ENCODE measurements at regions not wholly inside any gene's neighbourhood (a gene's known extent, or its start where the extent isn't known, plus 50 kb on each side); places are given as distances from the start of the nearest gene placed in this dataset.

DNA sequence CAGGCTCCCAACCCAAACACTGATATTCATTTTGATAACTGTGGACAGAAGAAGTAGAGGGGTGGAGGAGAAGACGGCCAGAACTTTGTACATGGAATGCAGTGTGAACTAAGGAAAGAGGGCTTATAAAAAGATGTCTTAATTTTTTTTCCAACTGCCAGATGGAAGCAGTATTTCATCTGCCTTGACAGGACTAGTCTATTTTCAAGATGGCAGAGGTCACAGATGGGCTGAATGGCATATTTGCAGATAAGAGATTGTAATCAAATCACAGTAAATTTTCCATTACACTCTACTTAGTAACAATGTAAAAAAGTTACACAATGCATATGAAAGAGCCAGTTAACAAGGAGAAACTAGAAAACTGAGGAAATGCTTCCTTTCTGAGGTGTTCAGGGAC is 246.8 kb upstream of the FMN2 start (continued):
- TF ChIP-seq, protein P1, sequence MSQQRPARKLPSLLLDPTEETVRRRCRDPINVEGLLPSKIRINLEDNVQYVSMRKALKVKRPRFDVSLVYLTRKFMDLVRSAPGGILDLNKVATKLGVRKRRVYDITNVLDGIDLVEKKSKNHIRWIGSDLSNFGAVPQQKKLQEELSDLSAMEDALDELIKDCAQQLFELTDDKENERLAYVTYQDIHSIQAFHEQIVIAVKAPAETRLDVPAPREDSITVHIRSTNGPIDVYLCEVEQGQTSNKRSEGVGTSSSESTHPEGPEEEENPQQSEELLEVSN (IDR thresholded peaks at IDR 0.05): no peak
- TF ChIP-seq CHD2 (IDR thresholded peaks at IDR 0.05; ENCODE audit: low read length): no peak
- TF ChIP-seq SUZ12 (IDR thresholded peaks at IDR 0.05; ENCODE audit: low read length): no peak
- TF ChIP-seq POU5F1 (IDR thresholded peaks at IDR 0.05; ENCODE audit: low read depth, low read length): no peak
- no peak for TF ChIP-seq EZH2 (IDR thresholded peaks at IDR 0.05; ENCODE audit: low read depth, low read length, severe bottlenecking)
- TF ChIP-seq SP1 (IDR thresholded peaks at IDR 0.05; ENCODE audit: low read depth, low read length): no peak

Data from H1 (cell line).